IMR-90 (cell line): ENCODE measurements at regions not wholly inside any gene's neighbourhood (a gene's known extent, or its start where the extent isn't known, plus 50 kb on each side); places are given as distances from the start of the nearest gene placed in this dataset.

ENCODE experiments used
- ATAC-seq: fragments of 200-7000 bp; cut with Tn5 transposase; 2 replicates; pipeline ENCODE4 v1.9.1; 2020; ENCODE audit warnings: low read depth, mild to moderate bottlenecking, moderate library complexity
- BruUV-seq: library from RNA; stranded (reverse); fragments of 400-500 nt; replicated peaks from 2 replicates; lab custom pipeline; 2021; lab: Mats Ljungman, UMichigan
- CTCF ChIA-PET: fragments of 300-600 bp; formaldehyde crosslinking; extraction: SDS; loops from one replicate; lab custom pipeline; 2021; ENCODE audit warnings: antibody characterized with exemption; lab: Yijun Ruan, JAX
- POLR2A ChIA-PET: fragments of 300-600 bp; sonication (Branson Sonifier 250); formaldehyde crosslinking; loops from one replicate; lab custom pipeline; 2022; ENCODE audit warnings: antibody characterized with exemption; ENCODE audit not compliant: unreplicated experiment; lab: Charles Lee
- DNase-seq: peaks from one replicate; pipeline ENCODE4 v3.0.0; 2013
- H2AFZ ChIP-seq: replicated peaks from 2 replicates; pipeline ENCODE3; 2013; ENCODE audit warnings: low read length, mild to moderate bottlenecking; ENCODE audit not compliant: poor library complexity
- H2AK5ac ChIP-seq: 2 replicates; pipeline ENCODE4 v1.6.1; 2013; ENCODE audit warnings: low read depth, low read length, inconsistent platforms
- H2AK9ac ChIP-seq: replicated peaks from 2 replicates; pipeline ENCODE3; 2013; ENCODE audit warnings: mild to moderate bottlenecking, low read depth, low read length, moderate library complexity; ENCODE audit not compliant: poor library complexity
- H2BK120ac ChIP-seq: 2 replicates; pipeline ENCODE4 v1.6.1; 2013; ENCODE audit warnings: low read depth, low read length, inconsistent platforms
- H2BK15ac ChIP-seq: 3 replicates; pipeline ENCODE4 v1.6.1; 2013; ENCODE audit warnings: low read depth, low read length, inconsistent platforms
- H2BK20ac ChIP-seq: 2 replicates; pipeline ENCODE4 v1.6.1; 2013; ENCODE audit warnings: low read depth, mild to moderate bottlenecking, inconsistent platforms, low read length, moderate library complexity
- H2BK5ac ChIP-seq: 2 replicates; pipeline ENCODE4 v1.6.1; 2013; ENCODE audit warnings: mild to moderate bottlenecking, low read depth, low read length, inconsistent platforms; ENCODE audit not compliant: poor library complexity, severe bottlenecking
- H3K14ac ChIP-seq: replicated peaks from 2 replicates; pipeline ENCODE4 v1.6.1; 2013; ENCODE audit warnings: low read depth, low read length, inconsistent platforms
- H3K18ac ChIP-seq: 2 replicates; pipeline ENCODE4 v1.6.1; 2013; ENCODE audit warnings: low read depth, low read length, control low read depth
- H3K23ac ChIP-seq: 2 replicates; pipeline ENCODE4 v1.6.1; 2013; ENCODE audit warnings: low read depth, low read length, inconsistent platforms
- H3K27ac ChIP-seq: 2 replicates; pipeline ENCODE4 v1.5.1; 2013; ENCODE audit warnings: mild to moderate bottlenecking, control low read depth, low read length; ENCODE audit not compliant: insufficient read depth
- H3K27me3 ChIP-seq: 2 replicates; pipeline ENCODE4 v1.6.1; 2013; ENCODE audit warnings: low read length; ENCODE audit not compliant: control insufficient read depth, insufficient read depth
- H3K36me3 ChIP-seq: 2 replicates; pipeline ENCODE4 v1.6.1; 2013; ENCODE audit warnings: low read length, mixed read lengths; ENCODE audit not compliant: control insufficient read depth, insufficient read depth
- H3K4ac ChIP-seq: 2 replicates; pipeline ENCODE4 v1.6.1; 2013; ENCODE audit warnings: low read depth, low read length, inconsistent platforms
- H3K4me1 ChIP-seq: 2 replicates; pipeline ENCODE4 v1.6.1; 2013; ENCODE audit warnings: low read length, mixed read lengths; ENCODE audit not compliant: control insufficient read depth, insufficient read depth
- H3K4me2 ChIP-seq: 2 replicates; pipeline ENCODE4 v1.6.1; 2013; ENCODE audit warnings: low read depth, mild to moderate bottlenecking, control low read depth, low read length, moderate library complexity
- H3K4me3 ChIP-seq: 2 replicates; pipeline ENCODE4 v1.5.1; 2013; ENCODE audit warnings: low read depth, mild to moderate bottlenecking, control low read depth, low read length, moderate library complexity; ENCODE audit not compliant: insufficient read depth
- H3K56ac ChIP-seq: 2 replicates; pipeline ENCODE4 v1.6.1; 2013; ENCODE audit warnings: low read length, inconsistent platforms; ENCODE audit not compliant: insufficient read depth; ENCODE audit errors: extremely low read depth
- H3K79me1 ChIP-seq, 2 experiments: 2 replicates each; pipeline ENCODE4 v1.6.1; 2013; ENCODE audit warnings: low read length in 2 of 2, inconsistent platforms in 1 of 2, low read depth in 1 of 2
- H3K9ac ChIP-seq: 2 replicates; pipeline ENCODE4 v1.6.1; 2013; ENCODE audit warnings: low read depth, low read length, control low read depth
- H3K9me1 ChIP-seq: 2 replicates; pipeline ENCODE4 v1.6.1; 2013; ENCODE audit warnings: low read length, inconsistent platforms; ENCODE audit not compliant: insufficient read depth
- H3K9me3 ChIP-seq: 2 replicates; pipeline ENCODE4 v1.6.1; 2013; ENCODE audit warnings: low read length; ENCODE audit not compliant: control insufficient read depth, insufficient read depth
- H4K20me1 ChIP-seq: 2 replicates; pipeline ENCODE4 v1.6.1; 2013; ENCODE audit warnings: low read length, inconsistent platforms; ENCODE audit not compliant: insufficient read depth
- H4K5ac ChIP-seq: 2 replicates; pipeline ENCODE4 v1.6.1; 2013; ENCODE audit warnings: mild to moderate bottlenecking, low read depth, low read length, control low read depth
- H4K8ac ChIP-seq, 2 experiments: 2 replicates each; pipeline ENCODE4 v1.6.1; 2013; ENCODE audit warnings: low read depth in 2 of 2, low read length in 2 of 2, control low read depth in 1 of 2, inconsistent platforms in 1 of 2
- H4K91ac ChIP-seq: 2 replicates; pipeline ENCODE4 v1.6.1; 2013; ENCODE audit warnings: low read depth, low read length, inconsistent platforms; ENCODE audit not compliant: insufficient read depth
- BHLHE40 ChIP-seq: fragments of 150-350 bp; IDR thresholded peaks from 2 replicates; pipeline ENCODE4 v1.6.1; 2016; ENCODE audit warnings: mild to moderate bottlenecking, low read depth, low read length
- CEBPB ChIP-seq: IDR thresholded peaks from 2 replicates; pipeline ENCODE4 v1.6.1; 2012; ENCODE audit warnings: low read depth, low read length, improper control_type of control experiment
- CHD1 ChIP-seq: IDR thresholded peaks from 2 replicates; pipeline ENCODE4 v1.6.1; 2012; ENCODE audit warnings: low read depth, low read length, improper control_type of control experiment
- MAZ ChIP-seq: IDR thresholded peaks from 2 replicates; pipeline ENCODE4 v1.6.1; 2012; ENCODE audit warnings: low read depth, mild to moderate bottlenecking, low read length, improper control_type of control experiment, moderate library complexity, borderline replicate concordance
- NFE2L2 ChIP-seq: fragments of 150-350 bp; IDR thresholded peaks from 2 replicates; pipeline ENCODE4 v1.6.1; 2016; ENCODE audit warnings: low read depth, mild to moderate bottlenecking, low read length
- POLR2A ChIP-seq: IDR thresholded peaks from 2 replicates; pipeline ENCODE4 v1.6.1; 2012; ENCODE audit warnings: mild to moderate bottlenecking, low read depth, low read length
- RAD21 ChIP-seq: IDR thresholded peaks from 2 replicates; pipeline ENCODE4 v1.6.1; 2012; ENCODE audit warnings: low read length, improper control_type of control experiment
- RFX5 ChIP-seq: IDR thresholded peaks from 2 replicates; pipeline ENCODE4 v1.8.0; 2012; ENCODE audit warnings: low read depth, mild to moderate bottlenecking, low read length, moderate library complexity
- USF2 ChIP-seq: fragments of 150-350 bp; IDR thresholded peaks from 2 replicates; pipeline ENCODE4 v1.6.1; 2017; ENCODE audit warnings: mild to moderate bottlenecking, antibody characterized with exemption, low read length, low read depth
- WGBS, 2 experiments: methylation state at CpG; one replicate each; pipeline versions ENCODE4 v1.1.5 to v1.1.7; 2013; ENCODE audit warnings: missing lambda C conversion rate in 2 of 2; ENCODE audit not compliant: insufficient read length in 1 of 2; ENCODE audit errors: extremely low coverage in 2 of 2; 5-methylcytosine and 5-hydroxymethylcytosine counted together
- dilution Hi-C: fragments of 300-500 bp; cut with HindIII; formaldehyde crosslinking; loops from one replicate; pipeline ENCODE4 v1.14.3; 2018; ENCODE audit warnings: low sequenced_read_pairs; ENCODE audit not compliant: unreplicated experiment
- in situ Hi-C: fragments of 300-500 bp; cut with MboI; formaldehyde crosslinking; loops from 3 replicates; pipeline ENCODE4 v1.14.3; 2019; ENCODE audit warnings: low sequenced_read_pairs, inconsistent platforms, mixed read lengths
- intact Hi-C: fragments of 100-400 bp; cut with micrococcal nuclease; formaldehyde crosslinking; loops from 2 replicates; pipeline ENCODE4 v1.10.0; 2022
- TF ChIP-seq, protein P1 (sequence below): fragments of 150-350 bp; IDR thresholded peaks from 2 replicates; pipeline ENCODE4 v1.6.1; 2016; ENCODE audit warnings: low read depth, mild to moderate bottlenecking, low read length, moderate library complexity, borderline replicate concordance

GRCh38 chr3:482479-482878 lies 285.9 kb downstream of the CHL1 start:
- POLR2A ChIA-PET, result no interaction called here
- Histone ChIP-seq H3K4me2 (no peak overlapping the region), H3K9me3 (0 out of 2 replicates have a peak, but pooled peaks cover 2% of the 10 kb centered on the region), H3K9ac (no peak overlapping the region), H4K20me1 (no peaks in the 10 kb centered on the region), H2AK9ac (no peak overlapping the region), H3K36me3 (no peaks in the 10 kb centered on the region), H3K14ac (no peak overlapping the region), H3K4me3 (no peak overlapping the region), H2AFZ (no peak overlapping the region), H2BK120ac (no peak overlapping the region), H3K27ac (no peak overlapping the region), H3K56ac (no peak overlapping the region), H3K23ac (no peak overlapping the region), H4K8ac (no peak overlapping the region), H3K9me1 (no peaks in the 10 kb centered on the region), H2AK5ac (no peak overlapping the region), H4K91ac (no peak overlapping the region), H3K18ac (no peak overlapping the region), H3K27me3 (no peaks in the 10 kb centered on the region), H2BK5ac (no peak overlapping the region), H2BK20ac (no peak overlapping the region), H3K79me1 (no peaks in the 10 kb centered on the region), H2BK15ac (no peak overlapping the region), H3K4me1 (no peaks in the 10 kb centered on the region), H3K4ac (no peak overlapping the region), H4K5ac (no peak overlapping the region)
- 57% methylated on average over 1 of the region's 32 CpGs; no CpG with 5 or more reads in 1 of the 2 experiments for WGBS, 2 experiments
- in situ Hi-C loops (no loop called here), dilution Hi-C loops (no loop called here), intact Hi-C loops (no loop called here)
- no peak for ATAC-seq
- CTCF ChIA-PET, result no interaction called here
- no peak for DNase-seq
- TF ChIP-seq POLR2A (no peak), RFX5 (no peak), USF2 (no peak), CHD1 (no peak), NFE2L2 (no peak), MAZ (no peak), CEBPB (no peak), RAD21 (no peak), BHLHE40 (no peak)
- TF ChIP-seq, protein P1, sequence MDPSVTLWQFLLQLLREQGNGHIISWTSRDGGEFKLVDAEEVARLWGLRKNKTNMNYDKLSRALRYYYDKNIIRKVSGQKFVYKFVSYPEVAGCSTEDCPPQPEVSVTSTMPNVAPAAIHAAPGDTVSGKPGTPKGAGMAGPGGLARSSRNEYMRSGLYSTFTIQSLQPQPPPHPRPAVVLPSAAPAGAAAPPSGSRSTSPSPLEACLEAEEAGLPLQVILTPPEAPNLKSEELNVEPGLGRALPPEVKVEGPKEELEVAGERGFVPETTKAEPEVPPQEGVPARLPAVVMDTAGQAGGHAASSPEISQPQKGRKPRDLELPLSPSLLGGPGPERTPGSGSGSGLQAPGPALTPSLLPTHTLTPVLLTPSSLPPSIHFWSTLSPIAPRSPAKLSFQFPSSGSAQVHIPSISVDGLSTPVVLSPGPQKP, result no peak
- no TSS peak for BruUV-seq
